ENCODE measurements at regions not wholly inside any gene's neighbourhood (a gene's known extent, or its start where the extent isn't known, plus 50 kb on each side); places are given as distances from the start of the nearest gene placed in this dataset.
"Not testable (repeated sequence)": the region's sequence is repeated elsewhere in the genome, so short reads cannot be mapped to it uniquely, and the experiment has no call there.

- no peak overlapping the region for H2AFZ ChIP-seq (ENCODE audit: low read length, unreplicated experiment)
- no peaks in the 10 kb centered on the region for H3K36me3 ChIP-seq (ENCODE audit: insufficient read depth, low read length)
- no peak overlapping the region for H3K27ac ChIP-seq (ENCODE audit: low read depth, low read length)
- H3K4me1 ChIP-seq (ENCODE audit: control insufficient read depth, insufficient read depth, low read length, unreplicated experiment) = no peaks in the 10 kb centered on the region
- no peak overlapping the region for H3K4me3 ChIP-seq (ENCODE audit: low read depth, low read length)
- H3K79me2 ChIP-seq (ENCODE audit: control insufficient read depth, insufficient read depth, low read length, unreplicated experiment) = no peaks in the 10 kb centered on the region
- no peaks in the 10 kb centered on the region for H3K27me3 ChIP-seq (ENCODE audit: insufficient read depth, low read length)
Measured at GRCh38 chr7:32227746-32228145, 157.5 kb upstream of the PDE1C start.

- no peaks in the 10 kb centered on the region for H3K36me3 ChIP-seq (ENCODE audit: insufficient read depth, low read length)
- H3K79me2 ChIP-seq (ENCODE audit: control insufficient read depth, insufficient read depth, low read length, unreplicated experiment) = no peaks in the 10 kb centered on the region
- H2AFZ ChIP-seq (ENCODE audit: low read length, unreplicated experiment) = no peak overlapping the region
- no peak overlapping the region for H3K4me3 ChIP-seq (ENCODE audit: low read depth, low read length)
- H3K27ac ChIP-seq (ENCODE audit: low read depth, low read length) = no peak overlapping the region
- H3K27me3 ChIP-seq (ENCODE audit: insufficient read depth, low read length) = 0 out of 2 replicates have a peak, but pooled peaks cover 1% of the 10 kb centered on the region
- H3K4me1 ChIP-seq (ENCODE audit: control insufficient read depth, insufficient read depth, low read length, unreplicated experiment) = no peaks in the 10 kb centered on the region
Measured at GRCh38 chr7:32224276-32224675, 154.1 kb upstream of the PDE1C start.

DNA sequence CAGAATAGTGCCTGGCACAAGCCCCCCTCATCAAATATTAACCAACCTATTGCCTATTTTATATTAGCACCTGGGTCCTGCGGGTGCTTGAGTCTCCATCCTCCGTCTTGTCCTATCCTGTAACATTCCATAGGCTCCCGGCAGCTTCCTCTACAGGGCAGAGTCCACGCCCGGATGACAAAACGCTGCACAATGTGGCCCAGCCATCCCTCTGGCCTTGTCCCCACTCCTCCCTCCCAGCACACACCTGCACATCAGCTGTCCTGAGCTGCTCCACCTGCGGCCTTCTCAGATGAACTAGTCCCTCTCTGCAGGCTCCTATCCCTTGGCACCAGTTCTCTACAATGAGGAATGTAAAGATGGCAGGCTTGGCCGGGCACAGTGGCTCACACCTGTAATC lies 153.5 kb upstream of the PDE1C start:
- H3K36me3 ChIP-seq (ENCODE audit: insufficient read depth, low read length) = no peaks in the 10 kb centered on the region
- H3K27ac ChIP-seq (ENCODE audit: low read depth, low read length) = no peak overlapping the region
- H3K79me2 ChIP-seq (ENCODE audit: control insufficient read depth, insufficient read depth, low read length, unreplicated experiment) = no peaks in the 10 kb centered on the region
- no peak overlapping the region for H3K4me3 ChIP-seq (ENCODE audit: low read depth, low read length)
- peaks cover 4% of the 10 kb centered on the region; the same call in 1 of the 2 replicates for H3K27me3 ChIP-seq (ENCODE audit: insufficient read depth, low read length)
- no peak overlapping the region for H2AFZ ChIP-seq (ENCODE audit: low read length, unreplicated experiment)
- no peaks in the 10 kb centered on the region for H3K4me1 ChIP-seq (ENCODE audit: control insufficient read depth, insufficient read depth, low read length, unreplicated experiment)

GRCh38 chr7:32223071-32223650 lies 153.0 kb upstream of the PDE1C start:
- no peak overlapping the region for H3K27ac ChIP-seq (ENCODE audit: low read depth, low read length)
- H3K27me3 ChIP-seq (ENCODE audit: insufficient read depth, low read length) = peaks cover 10% of the 10 kb centered on the region; the same call in 1 of the 2 replicates
- no peak overlapping the region for H2AFZ ChIP-seq (ENCODE audit: low read length, unreplicated experiment)

GRCh38 chr7:32222251-32222900 lies 152.2 kb upstream of the PDE1C start:
- Histone ChIP-seq H3K36me3 (ENCODE audit: insufficient read depth, low read length) (no peaks in the 10 kb centered on the region), H3K4me1 (ENCODE audit: control insufficient read depth, insufficient read depth, low read length, unreplicated experiment) (no peaks in the 10 kb centered on the region), H2AFZ (ENCODE audit: low read length, unreplicated experiment) (no peak overlapping the region), H3K27me3 (ENCODE audit: insufficient read depth, low read length) (peaks cover 10% of the 10 kb centered on the region; the same call in 1 of the 2 replicates), H3K4me3 (ENCODE audit: low read depth, low read length) (no peak overlapping the region), H3K79me2 (ENCODE audit: control insufficient read depth, insufficient read depth, low read length, unreplicated experiment) (no peaks in the 10 kb centered on the region), H3K27ac (ENCODE audit: low read depth, low read length) (no peak overlapping the region)

More at GRCh38 chr7:32223071-32223650, 153.0 kb upstream of the PDE1C start:
- Histone ChIP-seq H3K79me2 (ENCODE audit: control insufficient read depth, insufficient read depth, low read length, unreplicated experiment) (no peaks in the 10 kb centered on the region), H3K36me3 (ENCODE audit: insufficient read depth, low read length) (no peaks in the 10 kb centered on the region), H3K4me3 (ENCODE audit: low read depth, low read length) (no peak overlapping the region), H3K4me1 (ENCODE audit: control insufficient read depth, insufficient read depth, low read length, unreplicated experiment) (no peaks in the 10 kb centered on the region)

- Histone ChIP-seq H3K4me3 (ENCODE audit: low read depth, low read length) (no peak overlapping the region), H3K4me1 (ENCODE audit: control insufficient read depth, insufficient read depth, low read length, unreplicated experiment) (no peaks in the 10 kb centered on the region), H3K79me2 (ENCODE audit: control insufficient read depth, insufficient read depth, low read length, unreplicated experiment) (no peaks in the 10 kb centered on the region), H2AFZ (ENCODE audit: low read length, unreplicated experiment) (no peak overlapping the region), H3K27ac (ENCODE audit: low read depth, low read length) (no peak overlapping the region), H3K36me3 (ENCODE audit: insufficient read depth, low read length) (no peaks in the 10 kb centered on the region), H3K27me3 (ENCODE audit: insufficient read depth, low read length) (peaks cover 10% of the 10 kb centered on the region; the same call in 1 of the 2 replicates)
Measured at GRCh38 chr7:32221736-32222135, 151.5 kb upstream of the PDE1C start.

DNA sequence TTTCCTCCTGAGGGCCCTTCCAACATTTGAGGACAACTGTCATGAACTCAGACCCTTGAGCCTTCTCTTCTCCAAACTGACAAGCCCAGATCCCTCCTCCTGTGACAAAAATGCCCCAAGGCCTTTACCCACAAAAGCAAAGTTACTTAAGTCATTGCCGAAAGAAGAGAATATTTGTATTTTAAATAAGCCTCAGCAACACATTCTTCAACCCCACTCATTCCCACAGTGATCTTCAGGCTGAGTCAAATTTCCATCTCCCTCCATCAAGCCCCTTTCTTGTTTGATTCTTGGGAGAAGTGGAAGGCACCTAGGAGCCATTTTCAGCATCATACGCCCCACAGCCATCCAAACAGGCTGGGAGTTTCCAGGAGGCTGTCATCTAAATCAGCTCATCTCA lies 150.8 kb upstream of the PDE1C start:
- H3K36me3 ChIP-seq (ENCODE audit: insufficient read depth, low read length) = no peaks in the 10 kb centered on the region
- H2AFZ ChIP-seq (ENCODE audit: low read length, unreplicated experiment) = no peak overlapping the region
- H3K79me2 ChIP-seq (ENCODE audit: control insufficient read depth, insufficient read depth, low read length, unreplicated experiment) = no peaks in the 10 kb centered on the region
- no peaks in the 10 kb centered on the region for H3K4me1 ChIP-seq (ENCODE audit: control insufficient read depth, insufficient read depth, low read length, unreplicated experiment)
- H3K4me3 ChIP-seq (ENCODE audit: low read depth, low read length) = no peak overlapping the region
- H3K27ac ChIP-seq (ENCODE audit: low read depth, low read length) = no peak overlapping the region
- peaks cover 10% of the 10 kb centered on the region; the same call in 1 of the 2 replicates for H3K27me3 ChIP-seq (ENCODE audit: insufficient read depth, low read length)

DNA sequence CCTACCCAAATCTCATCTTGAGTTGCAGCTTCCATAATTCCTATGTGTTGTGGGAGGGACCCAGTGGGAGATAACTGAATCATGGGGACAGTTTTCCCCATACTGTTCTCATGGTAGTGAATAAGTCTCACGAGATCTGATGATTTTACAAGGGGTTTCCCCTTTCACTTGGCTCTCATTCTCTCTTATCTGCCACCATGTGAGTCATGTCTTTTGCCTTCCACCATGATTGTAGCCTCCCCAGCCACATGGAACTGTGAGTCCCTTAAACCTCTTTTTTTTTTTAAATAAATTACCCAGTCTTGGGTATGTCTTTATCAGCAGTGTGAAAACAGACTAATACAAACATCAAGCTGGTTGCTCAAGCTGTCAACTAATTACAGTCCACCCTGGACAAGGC lies 149.6 kb upstream of the PDE1C start:
- not testable (repeated sequence) for H3K36me3 ChIP-seq (ENCODE audit: insufficient read depth, low read length); H3K4me3 ChIP-seq (ENCODE audit: low read depth, low read length); H2AFZ ChIP-seq (ENCODE audit: low read length, unreplicated experiment); H3K79me2 ChIP-seq (ENCODE audit: control insufficient read depth, insufficient read depth, low read length, unreplicated experiment); H3K27ac ChIP-seq (ENCODE audit: low read depth, low read length); H3K4me1 ChIP-seq (ENCODE audit: control insufficient read depth, insufficient read depth, low read length, unreplicated experiment)
- peaks cover 10% of the 10 kb centered on the region; the same call in 1 of the 2 replicates for H3K27me3 ChIP-seq (ENCODE audit: insufficient read depth, low read length)

GRCh38 chr7:32219416-32219815 lies 149.2 kb upstream of the PDE1C start:
- H3K4me3 ChIP-seq (ENCODE audit: low read depth, low read length) = no peak overlapping the region
- H3K4me1 ChIP-seq (ENCODE audit: control insufficient read depth, insufficient read depth, low read length, unreplicated experiment) = no peaks in the 10 kb centered on the region
- H2AFZ ChIP-seq (ENCODE audit: low read length, unreplicated experiment) = no peak overlapping the region
- H3K79me2 ChIP-seq (ENCODE audit: control insufficient read depth, insufficient read depth, low read length, unreplicated experiment) = no peaks in the 10 kb centered on the region
- H3K36me3 ChIP-seq (ENCODE audit: insufficient read depth, low read length) = no peaks in the 10 kb centered on the region
- H3K27ac ChIP-seq (ENCODE audit: low read depth, low read length) = no peak overlapping the region
- H3K27me3 ChIP-seq (ENCODE audit: insufficient read depth, low read length) = peaks cover 10% of the 10 kb centered on the region; the same call in 1 of the 2 replicates

DNA sequence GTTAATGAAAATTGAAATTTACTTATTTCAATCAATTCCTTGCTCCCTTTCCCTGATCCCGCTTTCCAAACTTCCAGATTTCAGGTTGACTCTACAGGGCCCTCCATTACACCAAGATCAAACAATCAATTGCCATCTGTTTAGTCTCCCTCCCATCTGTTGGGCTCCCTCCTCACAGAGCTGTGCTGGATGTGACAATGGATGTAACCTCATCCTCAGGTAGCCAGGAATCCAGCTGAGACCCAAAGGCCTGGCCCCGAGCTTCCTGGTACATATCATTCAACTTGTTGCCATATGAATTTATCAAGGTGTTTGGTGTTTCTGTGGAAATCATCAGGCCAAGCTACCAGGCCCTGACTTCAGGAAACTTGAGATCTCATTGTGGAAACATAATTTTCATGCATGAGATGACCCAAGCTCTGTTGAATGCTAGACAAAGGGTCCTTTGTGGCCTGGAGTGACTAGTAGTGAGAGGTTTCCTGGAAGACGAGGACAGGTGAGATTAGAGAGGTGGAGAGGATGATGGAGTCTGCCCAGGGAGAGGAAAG lies 148.6 kb upstream of the PDE1C start:
- no peaks in the 10 kb centered on the region for H3K79me2 ChIP-seq (ENCODE audit: control insufficient read depth, insufficient read depth, low read length, unreplicated experiment)
- H3K27me3 ChIP-seq (ENCODE audit: insufficient read depth, low read length) = peaks cover 10% of the 10 kb centered on the region; the same call in 1 of the 2 replicates
- H3K4me3 ChIP-seq (ENCODE audit: low read depth, low read length) = no peak overlapping the region
- no peak overlapping the region for H3K27ac ChIP-seq (ENCODE audit: low read depth, low read length)
- H3K4me1 ChIP-seq (ENCODE audit: control insufficient read depth, insufficient read depth, low read length, unreplicated experiment) = no peaks in the 10 kb centered on the region
- no peak overlapping the region for H2AFZ ChIP-seq (ENCODE audit: low read length, unreplicated experiment)
- H3K36me3 ChIP-seq (ENCODE audit: insufficient read depth, low read length) = no peaks in the 10 kb centered on the region

DNA sequence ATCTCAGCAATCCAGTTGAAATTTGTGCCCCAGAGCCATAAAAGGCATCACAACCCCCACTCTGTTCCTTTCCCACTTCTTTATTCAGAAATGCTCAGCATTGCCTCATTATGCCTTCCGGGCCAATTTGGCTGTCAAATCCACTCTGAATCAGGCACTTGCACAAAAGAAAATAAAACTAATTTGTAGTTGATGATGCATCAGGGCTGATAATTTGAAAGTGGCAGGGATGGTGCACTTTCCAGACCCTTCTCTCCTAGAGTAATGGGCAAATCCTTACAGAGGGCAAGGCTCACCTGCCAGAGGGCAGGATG lies 147.9 kb upstream of the PDE1C start:
- Histone ChIP-seq H2AFZ (ENCODE audit: low read length, unreplicated experiment) (no peak overlapping the region), H3K79me2 (ENCODE audit: control insufficient read depth, insufficient read depth, low read length, unreplicated experiment) (no peaks in the 10 kb centered on the region), H3K36me3 (ENCODE audit: insufficient read depth, low read length) (no peaks in the 10 kb centered on the region), H3K4me3 (ENCODE audit: low read depth, low read length) (no peak overlapping the region), H3K27me3 (ENCODE audit: insufficient read depth, low read length) (peaks cover 17% of the 10 kb centered on the region), H3K27ac (ENCODE audit: low read depth, low read length) (no peak overlapping the region), H3K4me1 (ENCODE audit: control insufficient read depth, insufficient read depth, low read length, unreplicated experiment) (no peaks in the 10 kb centered on the region)
